ENCODE measurements at regions not wholly inside any gene's neighbourhood (a gene's known extent, or its start where the extent isn't known, plus 50 kb on each side); places are given as distances from the start of the nearest gene placed in this dataset.

DNA sequence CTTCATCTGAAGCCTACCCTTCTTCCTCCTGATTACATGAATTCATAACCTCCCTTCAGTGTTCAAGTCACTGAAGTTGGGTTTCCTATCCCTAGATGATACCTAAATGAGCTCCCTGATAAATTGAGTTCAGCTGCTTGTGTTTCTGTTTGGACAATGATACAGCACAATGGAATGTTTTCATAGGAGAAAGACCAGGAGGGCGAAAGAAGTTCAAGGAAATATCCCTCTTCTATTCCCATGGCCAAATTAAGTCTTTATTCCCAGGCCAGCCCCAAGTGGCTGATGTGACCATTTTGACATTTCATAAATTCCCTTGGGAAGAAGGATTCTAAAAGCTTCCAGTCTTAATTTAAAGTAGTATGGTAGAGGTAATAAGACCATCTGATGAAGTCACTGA, 555.8 kb upstream of the CLINT1 start:
- TF ChIP-seq, protein P1, sequence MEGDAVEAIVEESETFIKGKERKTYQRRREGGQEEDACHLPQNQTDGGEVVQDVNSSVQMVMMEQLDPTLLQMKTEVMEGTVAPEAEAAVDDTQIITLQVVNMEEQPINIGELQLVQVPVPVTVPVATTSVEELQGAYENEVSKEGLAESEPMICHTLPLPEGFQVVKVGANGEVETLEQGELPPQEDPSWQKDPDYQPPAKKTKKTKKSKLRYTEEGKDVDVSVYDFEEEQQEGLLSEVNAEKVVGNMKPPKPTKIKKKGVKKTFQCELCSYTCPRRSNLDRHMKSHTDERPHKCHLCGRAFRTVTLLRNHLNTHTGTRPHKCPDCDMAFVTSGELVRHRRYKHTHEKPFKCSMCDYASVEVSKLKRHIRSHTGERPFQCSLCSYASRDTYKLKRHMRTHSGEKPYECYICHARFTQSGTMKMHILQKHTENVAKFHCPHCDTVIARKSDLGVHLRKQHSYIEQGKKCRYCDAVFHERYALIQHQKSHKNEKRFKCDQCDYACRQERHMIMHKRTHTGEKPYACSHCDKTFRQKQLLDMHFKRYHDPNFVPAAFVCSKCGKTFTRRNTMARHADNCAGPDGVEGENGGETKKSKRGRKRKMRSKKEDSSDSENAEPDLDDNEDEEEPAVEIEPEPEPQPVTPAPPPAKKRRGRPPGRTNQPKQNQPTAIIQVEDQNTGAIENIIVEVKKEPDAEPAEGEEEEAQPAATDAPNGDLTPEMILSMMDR (IDR thresholded peaks at IDR 0.05; ENCODE audit: insufficient read depth, low read length, poor library complexity, severe bottlenecking): no peak
- no peak for TF ChIP-seq EZH2phosphoT487 (conservative IDR thresholded peaks at IDR 0.05; ENCODE audit: low read length)

All from SU-DHL-6 (cell line).